ENCODE measurements at regions not wholly inside any gene's neighbourhood (a gene's known extent, or its start where the extent isn't known, plus 50 kb on each side); places are given as distances from the start of the nearest gene placed in this dataset.

DNA sequence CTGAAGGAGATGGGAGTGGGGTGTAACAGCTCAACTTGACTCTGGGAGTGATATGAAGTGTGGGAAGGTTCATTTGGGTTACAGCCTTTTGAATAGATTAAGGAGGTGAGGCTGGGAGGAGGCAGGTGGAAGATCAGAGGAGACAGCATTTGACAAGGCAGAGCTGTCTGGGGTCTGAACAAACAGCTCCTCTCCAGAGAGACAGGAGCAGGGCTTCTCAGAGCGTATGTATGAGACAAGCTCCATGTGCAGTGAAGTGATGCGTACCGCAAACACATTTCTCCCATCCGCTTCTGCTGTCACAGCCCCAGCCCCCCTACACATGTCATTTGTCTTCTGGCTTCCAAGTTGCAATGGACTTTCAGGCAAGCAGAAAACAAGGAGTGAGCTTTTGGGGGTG lies 137.1 kb upstream of the E2F8 start:
- intact Hi-C loops (cut with DNase I; ENCODE audit: low total_unique reads) = no loop called here
- Histone ChIP-seq H3K27me3 (no peaks in the 10 kb centered on the region), H3K4me3 (no peak overlapping the region), H3K36me3 (no peaks in the 10 kb centered on the region), H3K27ac (no peak overlapping the region), H3K9me3 (no peaks in the 10 kb centered on the region), H3K4me1 (no peaks in the 10 kb centered on the region)
- no peak for DNase-seq
- in situ Hi-C loops (cut with MboI; ENCODE audit: low pct_ligation_motif_present in 1 of 4, low pct_unique_long_range_greater_than_20kb in 1 of 4, low sequenced_read_pairs in 3 of 4) = no loop called here
- WGBS, 2 donors (ENCODE audit: low coverage in 1 of 2) = 97% methylated on average over 4 of the region's 4 CpGs; no CpG with 5 or more reads in 1 of the 2 donors
- TF ChIP-seq, protein P1, sequence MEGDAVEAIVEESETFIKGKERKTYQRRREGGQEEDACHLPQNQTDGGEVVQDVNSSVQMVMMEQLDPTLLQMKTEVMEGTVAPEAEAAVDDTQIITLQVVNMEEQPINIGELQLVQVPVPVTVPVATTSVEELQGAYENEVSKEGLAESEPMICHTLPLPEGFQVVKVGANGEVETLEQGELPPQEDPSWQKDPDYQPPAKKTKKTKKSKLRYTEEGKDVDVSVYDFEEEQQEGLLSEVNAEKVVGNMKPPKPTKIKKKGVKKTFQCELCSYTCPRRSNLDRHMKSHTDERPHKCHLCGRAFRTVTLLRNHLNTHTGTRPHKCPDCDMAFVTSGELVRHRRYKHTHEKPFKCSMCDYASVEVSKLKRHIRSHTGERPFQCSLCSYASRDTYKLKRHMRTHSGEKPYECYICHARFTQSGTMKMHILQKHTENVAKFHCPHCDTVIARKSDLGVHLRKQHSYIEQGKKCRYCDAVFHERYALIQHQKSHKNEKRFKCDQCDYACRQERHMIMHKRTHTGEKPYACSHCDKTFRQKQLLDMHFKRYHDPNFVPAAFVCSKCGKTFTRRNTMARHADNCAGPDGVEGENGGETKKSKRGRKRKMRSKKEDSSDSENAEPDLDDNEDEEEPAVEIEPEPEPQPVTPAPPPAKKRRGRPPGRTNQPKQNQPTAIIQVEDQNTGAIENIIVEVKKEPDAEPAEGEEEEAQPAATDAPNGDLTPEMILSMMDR (IDR thresholded peaks at IDR 0.05) = no peak
- no peak for TF ChIP-seq POLR2AphosphoS5 (IDR thresholded peaks at IDR 0.05)
- no peak for TF ChIP-seq EP300 (IDR thresholded peaks at IDR 0.05; ENCODE audit: low read depth)
- TF ChIP-seq POLR2A (IDR thresholded peaks at IDR 0.05) = no peak

DNA sequence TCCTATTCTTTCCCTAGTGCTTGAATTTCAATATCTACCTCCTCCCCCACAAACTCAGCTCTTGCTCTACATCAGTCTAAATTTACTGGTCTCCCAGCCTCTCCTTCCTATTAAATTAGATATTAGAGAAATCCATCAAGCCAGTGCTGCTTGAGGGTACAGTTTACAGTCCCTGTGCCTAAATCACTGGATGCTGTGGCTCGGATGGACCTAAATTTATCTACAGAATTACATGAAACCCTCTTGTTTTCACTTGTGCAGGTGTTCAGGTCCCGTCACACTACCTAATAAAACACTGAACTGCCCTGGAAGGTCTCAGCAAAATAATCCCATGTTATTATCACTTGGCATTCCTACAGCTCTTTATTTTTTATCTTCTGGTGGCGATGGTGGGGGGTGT lies 134.7 kb upstream of the E2F8 start:
- Histone ChIP-seq H3K9me3 (no peaks in the 10 kb centered on the region), H3K27me3 (no peaks in the 10 kb centered on the region), H3K36me3 (no peaks in the 10 kb centered on the region), H3K4me1 (peaks cover 0 to 4% (median 0%) of the 10 kb centered on the region in 4 donors), H3K4me3 (no peak overlapping the region), H3K27ac (no peak overlapping the region)
- WGBS, 2 donors (ENCODE audit: low coverage in 1 of 2) = 40 to 45% methylated on average over 3 of the region's 3 CpGs
- intact Hi-C loops (cut with DNase I; ENCODE audit: low total_unique reads) = no loop called here
- no peak for TF ChIP-seq POLR2A (IDR thresholded peaks at IDR 0.05)
- no peak for TF ChIP-seq EP300 (IDR thresholded peaks at IDR 0.05; ENCODE audit: low read depth)
- no peak for TF ChIP-seq POLR2AphosphoS5 (IDR thresholded peaks at IDR 0.05)
- TF ChIP-seq, protein P1 (IDR thresholded peaks at IDR 0.05) = no peak
- in situ Hi-C loops (cut with MboI; ENCODE audit: low pct_ligation_motif_present in 1 of 4, low pct_unique_long_range_greater_than_20kb in 1 of 4, low sequenced_read_pairs in 3 of 4) = no loop called here
- DNase-seq = no peak

DNA sequence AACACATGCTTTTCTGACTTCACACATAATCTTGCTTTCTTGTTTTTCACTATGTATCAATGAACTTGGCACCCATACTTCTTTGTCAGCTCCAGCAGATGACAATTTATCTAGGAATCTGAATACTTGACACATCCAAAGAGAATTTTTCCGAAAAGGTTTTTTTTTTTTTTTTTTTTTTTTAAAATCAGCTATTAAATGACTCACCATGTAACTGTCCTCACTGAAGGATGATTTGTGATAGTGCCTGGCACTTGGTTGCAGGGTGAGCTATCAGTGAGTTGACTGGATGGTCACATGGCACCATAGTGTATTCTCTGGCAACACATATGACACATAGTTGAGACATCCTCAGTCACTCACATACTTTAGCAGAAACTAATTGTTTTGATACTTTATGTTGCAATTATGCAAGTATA lies 133.4 kb upstream of the E2F8 start:
- peaks cover 0 to 4% (median 0%) of the 10 kb centered on the region in 4 donors for H3K4me1 ChIP-seq
- TF ChIP-seq EP300 (IDR thresholded peaks at IDR 0.05; ENCODE audit: low read depth) = no peak
- TF ChIP-seq POLR2AphosphoS5 (IDR thresholded peaks at IDR 0.05) = no peak
- no peak for TF ChIP-seq POLR2A (IDR thresholded peaks at IDR 0.05)
- TF ChIP-seq, protein P1 (IDR thresholded peaks at IDR 0.05) = no peak

DNA sequence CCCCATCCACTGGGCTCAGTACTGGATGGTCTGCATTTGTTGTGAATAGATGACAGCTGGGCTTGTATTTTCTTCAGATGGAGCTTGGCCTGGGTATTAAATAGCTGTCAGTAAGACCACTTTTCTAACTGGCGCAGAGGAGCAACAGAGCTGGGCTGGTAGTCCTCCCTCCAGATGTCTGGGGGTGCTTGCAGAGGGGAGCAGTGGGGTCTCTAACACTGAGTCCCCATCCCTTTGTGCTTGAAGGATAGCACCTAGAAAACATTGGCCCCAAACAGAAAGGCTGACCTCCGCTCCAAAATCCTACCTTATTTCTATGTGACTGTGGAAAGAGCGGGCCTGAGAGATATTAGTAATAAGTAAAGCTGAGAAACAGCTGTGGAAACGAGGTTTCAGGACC lies 131.6 kb upstream of the E2F8 start:
- H3K27ac ChIP-seq = no peak overlapping the region
- H3K27me3 ChIP-seq = no peaks in the 10 kb centered on the region
- no peak for DNase-seq
- intact Hi-C loops (cut with DNase I; ENCODE audit: low total_unique reads) (no loop called here), in situ Hi-C loops (cut with MboI; ENCODE audit: low pct_ligation_motif_present in 1 of 4, low pct_unique_long_range_greater_than_20kb in 1 of 4, low sequenced_read_pairs in 3 of 4) (no loop called here)
- no peaks in the 10 kb centered on the region for H3K36me3 ChIP-seq
- 73 to 86% methylated on average over 3 to 4 of the region's 4 CpGs for WGBS, 2 donors (ENCODE audit: low coverage in 1 of 2)
- peaks cover 0 to 5% (median 0%) of the 10 kb centered on the region in 4 donors for H3K4me1 ChIP-seq
- no peaks in the 10 kb centered on the region for H3K9me3 ChIP-seq
- H3K4me3 ChIP-seq = no peak overlapping the region
- no peak for TF ChIP-seq EP300 (IDR thresholded peaks at IDR 0.05; ENCODE audit: low read depth)

More for the DNA sequence above, 133.4 kb upstream of the E2F8 start:
- Histone ChIP-seq H3K36me3 (no peaks in the 10 kb centered on the region), H3K27me3 (no peaks in the 10 kb centered on the region), H3K27ac (no peak overlapping the region), H3K9me3 (no peaks in the 10 kb centered on the region), H3K4me3 (no peak overlapping the region)
- in situ Hi-C loops (cut with MboI; ENCODE audit: low pct_ligation_motif_present in 1 of 4, low pct_unique_long_range_greater_than_20kb in 1 of 4, low sequenced_read_pairs in 3 of 4) (no loop called here), intact Hi-C loops (cut with DNase I; ENCODE audit: low total_unique reads) (no loop called here)
- 78 to 81% methylated on average over 1 of the region's 1 CpG for WGBS, 2 donors (ENCODE audit: low coverage in 1 of 2)
- no peak for DNase-seq

Data from transverse colon (tissue), 4 donors.